ENCODE measurements at regions not wholly inside any gene's neighbourhood (a gene's known extent, or its start where the extent isn't known, plus 50 kb on each side); places are given as distances from the start of the nearest gene placed in this dataset.
A peak's percentile ranks its signal among the peaks of the same experiment; 100 is the strongest.
"Not testable (repeated sequence)": the region's sequence is repeated elsewhere in the genome, so short reads cannot be mapped to it uniquely, and the experiment has no call there.

DNA sequence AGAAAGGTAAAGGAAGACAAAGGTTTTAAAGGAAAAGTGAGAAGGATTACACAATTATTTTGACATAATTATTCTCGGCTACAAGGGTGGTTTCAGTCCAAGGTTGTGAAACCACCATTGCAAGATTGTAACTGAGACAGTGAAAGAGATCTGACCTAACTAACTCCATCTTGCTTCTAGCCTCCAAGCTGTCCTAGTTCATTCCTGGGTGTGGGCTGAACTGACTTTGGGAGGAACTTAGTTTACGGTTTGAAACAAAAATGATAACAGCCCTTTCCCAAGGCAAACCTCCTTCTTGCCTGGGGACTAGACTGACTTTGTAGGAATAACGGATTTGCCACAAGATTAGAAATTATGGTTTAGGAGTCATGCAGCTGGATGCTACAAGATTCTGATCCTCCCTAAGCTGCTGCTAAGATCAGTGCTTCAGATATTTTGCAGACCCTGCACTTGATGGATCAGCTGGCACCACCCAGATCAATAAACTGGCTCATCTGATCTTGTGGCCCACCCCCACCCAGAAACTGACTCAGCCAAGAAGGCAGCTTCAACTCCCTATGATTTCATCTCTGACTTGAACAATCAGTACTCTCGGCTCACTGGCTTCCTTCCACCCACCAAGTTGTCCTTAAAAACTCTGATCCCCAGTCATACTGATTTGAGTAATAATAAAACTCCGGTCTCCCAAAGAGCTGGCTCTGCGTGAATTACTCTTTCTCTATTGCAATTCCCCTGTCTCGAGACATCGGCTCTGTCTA, 57.7 kb upstream of the AADACL2 start:
- no peak for DNase-seq

DNA sequence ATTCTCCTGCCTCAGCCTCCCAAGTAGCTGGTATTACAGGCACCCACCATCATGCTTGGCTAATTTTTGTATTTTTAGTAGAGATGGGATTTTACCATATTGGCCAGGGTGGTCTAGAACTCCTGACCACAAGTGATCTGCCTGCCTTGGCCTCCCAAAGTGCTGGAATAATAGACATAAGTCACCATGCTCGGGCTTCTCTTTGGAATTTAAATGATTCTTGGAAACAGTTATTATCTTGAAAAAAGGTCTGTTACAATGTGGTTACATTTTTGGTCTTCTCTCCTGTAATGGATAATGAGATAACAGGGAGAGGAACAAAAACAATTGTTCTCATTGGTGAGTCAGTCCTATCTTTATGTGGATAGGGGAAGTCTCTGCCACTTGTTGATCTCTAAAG, 59.8 kb upstream of the AADACL2 start:
- no peak for DNase-seq

DNA sequence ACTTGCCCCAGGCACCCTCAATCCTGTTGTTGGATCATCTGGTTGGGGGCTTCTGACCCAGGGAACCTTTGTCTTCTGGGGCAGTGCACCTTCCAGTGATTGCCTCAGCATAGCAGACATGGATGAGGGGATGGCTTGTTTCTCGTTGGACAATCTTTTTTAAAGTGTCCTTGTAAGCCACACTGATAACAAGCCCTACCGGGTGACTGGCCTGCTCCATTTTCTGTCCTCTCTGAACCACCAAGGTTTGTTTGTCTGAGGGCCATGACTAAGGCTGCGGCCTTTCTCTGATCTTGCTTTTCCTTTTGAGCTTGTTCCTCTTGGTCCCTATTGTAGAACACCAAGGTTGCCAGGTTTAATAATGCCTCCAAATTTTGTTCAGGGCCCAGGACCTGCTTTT, 66.0 kb upstream of the AADACL2 start:
- not testable (repeated sequence) for DNase-seq

DNA sequence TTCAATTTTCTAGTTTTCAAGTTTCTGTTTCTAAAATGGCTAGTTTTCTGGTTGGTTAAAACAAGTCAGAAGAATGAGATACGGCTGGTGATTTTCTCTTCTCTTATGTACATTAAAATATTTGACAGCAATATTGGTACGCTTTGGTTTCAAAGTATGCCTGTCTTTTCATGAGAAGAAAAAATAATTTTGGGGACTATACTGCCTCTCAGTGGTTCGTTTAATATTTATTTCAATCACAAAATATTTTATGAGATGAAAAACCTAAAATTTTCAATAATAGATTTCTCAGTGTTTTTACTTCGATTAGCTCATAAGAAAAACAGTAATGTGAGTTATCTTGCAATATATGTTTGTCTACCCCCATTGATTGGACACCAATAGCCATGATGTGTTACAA, 72.8 kb upstream of the AADACL2 start:
- no peak for DNase-seq

DNA sequence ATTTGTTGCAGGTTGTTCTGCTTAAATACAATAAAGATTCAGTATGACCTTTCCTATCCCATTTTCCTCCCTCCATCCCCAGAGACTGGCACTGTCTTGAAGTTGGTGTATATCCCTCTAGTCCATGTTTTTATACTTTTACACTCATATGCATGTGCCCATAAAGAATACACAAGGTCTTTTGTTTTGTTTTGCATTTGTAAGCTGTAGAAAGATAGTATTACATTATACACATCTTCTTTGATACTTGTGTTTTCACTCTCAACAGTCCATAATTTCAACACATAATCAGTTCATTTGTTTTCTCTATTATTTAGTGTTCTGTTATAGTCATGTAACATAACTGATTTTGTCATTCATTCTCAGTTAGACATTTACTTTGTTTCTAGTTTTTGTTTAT, 88.7 kb upstream of the AADACL2 start:
- DNase-seq: no peak

DNA sequence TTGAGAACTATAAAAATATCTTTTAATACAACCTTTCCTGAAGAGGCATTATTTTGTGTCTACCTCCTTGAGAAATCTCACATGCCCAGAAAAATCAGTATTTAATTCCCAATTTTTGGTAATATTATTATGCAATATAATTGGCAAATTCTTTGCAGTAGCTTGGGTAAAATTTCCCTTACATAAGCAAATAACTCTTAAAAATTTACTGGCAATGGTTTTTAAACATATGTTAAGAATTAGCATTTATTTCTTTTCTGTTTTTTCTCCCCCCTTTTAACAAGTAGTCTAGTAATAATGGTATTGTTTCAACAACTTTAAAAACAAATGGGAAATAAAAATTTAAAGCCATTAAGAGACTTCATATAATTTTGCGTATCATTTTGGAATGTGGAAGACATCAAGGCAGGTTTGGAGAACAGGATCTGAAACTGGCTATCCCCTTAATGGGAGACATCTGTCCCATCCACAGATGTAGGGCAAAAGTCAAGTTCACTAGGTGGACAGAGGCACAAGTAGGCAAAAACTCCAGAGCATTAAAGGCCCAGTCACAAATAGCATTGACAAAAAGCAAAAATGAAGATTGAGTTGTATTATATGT, 89.6 kb upstream of the AADACL2 start:
- no peak for DNase-seq

DNA sequence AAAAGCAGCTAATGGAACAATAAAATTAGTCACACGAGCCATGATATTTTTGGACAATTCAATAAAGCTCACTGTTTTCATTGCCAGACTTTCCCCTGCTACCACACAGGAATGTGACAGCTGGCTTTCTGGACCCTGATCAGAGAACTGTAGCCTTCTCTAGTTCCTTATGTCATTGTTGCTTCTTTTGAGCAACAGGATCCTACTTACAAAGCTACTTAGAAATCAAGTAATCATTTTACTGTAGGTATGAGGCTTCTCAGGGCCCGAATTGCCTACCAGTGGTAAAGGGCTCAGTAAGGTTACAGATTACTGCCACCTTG, 94.3 kb upstream of the AADACL2 start:
- DNase-seq: no peak

DNA sequence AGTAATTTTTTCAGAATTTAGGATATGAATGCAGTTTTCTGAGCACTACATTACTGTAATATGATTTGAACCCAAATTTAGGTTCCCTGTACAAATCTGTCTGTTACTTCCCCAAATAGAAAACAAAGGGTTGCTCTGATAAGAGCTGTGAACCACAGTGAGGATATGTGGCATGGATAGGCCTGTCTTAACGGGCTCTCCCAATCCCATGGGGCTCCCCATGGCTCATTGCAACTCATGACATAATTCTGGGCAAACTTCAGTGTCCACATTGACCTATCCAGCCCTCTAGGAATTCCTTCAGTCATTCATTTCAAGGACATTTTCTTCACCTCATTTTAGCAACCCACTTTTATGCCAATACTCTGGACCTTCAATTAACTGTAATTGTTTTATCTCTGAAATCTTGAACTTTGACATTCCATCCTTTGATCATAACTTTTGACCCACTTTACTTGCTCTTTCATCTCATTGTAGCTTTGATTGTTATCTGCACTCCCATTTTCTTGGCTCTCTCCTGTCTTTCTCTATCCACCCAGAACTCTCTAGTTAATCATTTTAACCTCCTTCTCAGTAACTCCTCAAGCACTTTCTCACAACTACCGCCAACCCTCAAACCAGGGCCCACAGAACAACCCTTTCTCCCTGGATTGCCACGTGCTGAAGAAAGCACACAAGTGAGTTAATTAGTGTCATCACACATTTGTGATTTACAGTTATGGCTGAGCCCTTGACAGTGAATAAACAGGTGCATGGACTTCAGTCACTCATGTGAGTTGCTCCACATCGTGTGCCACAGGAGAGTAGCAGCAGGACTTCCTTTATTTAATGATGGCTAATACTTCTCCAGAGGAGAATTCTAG, 94.9 kb upstream of the AADACL2 start:
- no peak for DNase-seq

DNA sequence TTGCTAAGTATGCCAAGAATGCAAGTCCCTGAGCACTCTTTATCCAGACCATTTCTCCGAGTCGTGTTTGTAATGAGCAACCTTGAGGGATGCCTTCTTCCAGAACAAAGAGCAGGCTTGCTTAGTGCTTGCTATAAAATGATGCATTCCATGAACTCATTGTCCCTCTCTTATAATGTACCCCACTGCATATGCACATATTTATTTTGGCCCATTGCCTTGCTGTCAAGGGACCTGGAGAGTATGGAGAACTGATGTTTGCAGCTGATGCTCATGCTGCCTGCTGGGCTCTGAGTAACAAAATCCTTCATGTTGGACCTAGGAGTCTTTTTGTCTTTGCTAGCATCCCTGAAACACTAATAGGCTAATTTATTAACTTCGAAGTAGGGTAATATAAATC, 97.8 kb upstream of the AADACL2 start:
- peak; percentile 2 for DNase-seq

DNA sequence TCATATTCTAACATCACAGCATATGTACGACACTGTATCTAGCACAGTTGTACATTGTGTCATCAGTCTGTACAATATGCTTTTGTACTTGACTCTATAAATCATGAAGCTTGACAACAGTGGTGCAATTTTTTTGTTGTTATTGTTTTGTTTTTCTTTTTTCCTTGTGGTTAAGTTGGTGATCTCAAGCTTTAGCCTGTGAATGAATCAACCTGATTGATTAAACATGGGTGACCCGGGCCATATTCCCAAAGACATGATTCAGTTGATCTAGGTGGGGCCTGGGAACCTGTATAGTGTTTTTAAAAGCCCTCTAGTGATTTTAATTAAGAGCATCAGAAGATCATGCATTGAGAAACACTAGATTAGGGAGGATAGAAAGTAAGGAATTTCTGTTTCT, 101.8 kb upstream of the AADACL2 start:
- DNase-seq: no peak

DNA sequence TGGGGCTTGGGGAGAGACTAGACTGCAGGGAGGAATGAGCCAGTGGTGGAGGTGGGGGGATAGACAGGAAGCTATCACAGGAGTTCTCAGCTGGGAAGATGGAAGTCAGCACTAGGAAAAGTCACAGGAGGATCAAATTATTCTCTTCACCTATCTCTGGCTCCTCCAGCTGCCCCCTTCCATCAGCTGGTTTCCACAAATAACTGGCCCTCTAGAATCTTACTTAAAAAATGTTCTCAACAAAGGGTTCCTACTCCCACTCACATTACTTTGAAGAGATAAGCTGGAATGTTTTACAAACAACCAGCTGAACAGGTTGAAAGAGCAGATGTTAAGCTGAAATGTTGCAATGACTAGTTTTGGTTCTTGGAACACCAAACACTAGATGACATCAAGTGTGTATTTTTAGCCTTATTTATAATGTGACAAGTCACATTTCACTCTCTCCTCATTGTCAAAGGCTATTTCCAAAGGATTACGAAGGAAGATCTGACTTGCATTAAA, 102.7 kb upstream of the AADACL2 start:
- no peak for DNase-seq

DNA sequence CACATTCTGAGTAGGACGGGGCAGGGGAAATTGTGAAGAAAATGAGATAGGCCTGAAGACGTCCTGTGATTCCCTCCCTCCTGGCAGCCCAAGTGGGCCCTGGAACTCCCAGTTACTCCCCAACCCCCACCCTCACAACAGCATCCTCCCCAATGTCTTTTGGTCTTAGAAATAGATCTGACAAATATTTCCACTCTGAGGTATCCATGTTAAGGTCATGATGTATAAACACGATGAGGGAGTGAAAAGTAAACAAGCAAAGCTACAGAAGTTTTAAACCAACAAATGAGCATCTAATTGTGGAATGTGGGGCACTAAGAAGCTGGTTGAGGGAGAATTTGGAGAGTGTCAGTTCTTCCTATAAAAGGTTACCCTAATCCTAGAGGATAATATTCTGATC, 103.7 kb upstream of the AADACL2 start:
- no peak for DNase-seq

DNA sequence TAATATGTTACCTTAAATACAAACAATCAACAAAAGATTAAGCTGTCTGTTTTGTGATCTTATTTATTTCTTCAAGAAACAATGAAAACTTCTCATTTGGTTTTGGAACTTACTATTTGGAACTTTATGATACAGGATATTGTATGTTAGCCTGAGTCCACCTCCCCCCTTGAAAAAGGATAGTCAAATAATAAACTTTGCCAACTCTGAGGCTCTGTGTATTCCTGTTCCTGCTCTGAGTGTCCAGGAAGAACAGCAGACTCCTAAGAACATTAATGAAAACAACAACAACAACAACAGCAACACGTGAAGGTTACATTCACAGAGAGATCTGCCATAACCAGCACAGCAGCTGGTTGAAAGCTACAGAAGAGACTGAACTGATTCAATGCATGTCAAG, 108.1 kb upstream of the AADACL2 start:
- DNase-seq: no peak

DNA sequence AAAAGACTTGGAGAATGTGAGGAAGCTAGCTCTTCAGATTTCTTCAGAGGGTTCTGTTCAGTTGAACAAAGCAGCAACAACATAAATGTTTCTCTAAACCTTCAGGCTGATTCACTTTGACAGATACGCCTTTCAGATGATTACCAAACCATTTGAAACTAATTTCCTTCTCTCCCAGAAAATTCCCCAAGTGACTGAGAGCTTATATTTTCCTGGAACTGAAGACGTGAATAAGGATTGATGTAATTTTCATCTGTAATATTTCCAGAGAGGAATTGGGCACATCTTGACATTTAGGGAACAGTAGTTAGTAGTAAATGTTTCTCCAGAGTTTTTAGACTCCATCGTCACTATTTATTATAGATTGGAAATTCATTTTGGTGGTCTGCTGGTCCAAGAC, 108.6 kb upstream of the AADACL2 start:
- no peak for DNase-seq

DNA sequence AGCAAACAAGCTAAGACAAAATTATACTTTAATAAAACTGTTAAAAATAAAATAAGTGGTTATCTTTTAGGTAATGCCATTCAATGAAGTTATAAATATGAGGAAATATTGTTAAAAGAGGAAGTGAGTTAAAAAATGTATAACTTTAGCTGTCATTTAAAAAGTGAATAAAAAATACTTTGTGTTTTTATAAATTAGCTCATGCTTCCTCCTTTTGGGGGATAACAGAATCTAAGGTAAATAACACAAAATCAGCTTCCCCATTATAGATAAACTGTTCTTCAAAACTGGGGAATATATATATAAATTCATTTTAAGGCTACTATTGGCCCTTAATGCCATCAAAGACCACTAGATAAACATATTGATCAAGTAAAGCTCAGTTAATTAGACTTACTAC, 113.7 kb upstream of the AADACL2 start:
- no peak for DNase-seq

DNA sequence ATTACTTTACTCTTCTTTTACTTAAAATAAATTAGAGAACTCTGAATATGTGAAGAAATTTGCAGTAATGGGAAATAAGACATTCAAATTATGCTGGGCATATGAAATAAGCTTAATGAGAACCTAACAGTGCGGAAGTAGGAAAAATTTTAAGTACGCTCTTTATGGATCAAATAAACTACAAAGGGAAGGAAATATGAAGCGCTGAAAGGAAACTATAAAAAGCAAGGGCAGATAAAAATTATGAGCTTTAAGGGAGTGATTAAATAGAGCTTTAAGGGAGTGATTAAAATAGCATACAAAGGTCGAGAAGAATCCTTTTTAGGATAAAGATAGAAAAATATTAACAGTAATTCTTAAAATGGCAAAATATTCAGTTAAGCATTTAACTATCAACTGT, 118.3 kb upstream of the AADACL2 start:
- no peak for DNase-seq

DNA sequence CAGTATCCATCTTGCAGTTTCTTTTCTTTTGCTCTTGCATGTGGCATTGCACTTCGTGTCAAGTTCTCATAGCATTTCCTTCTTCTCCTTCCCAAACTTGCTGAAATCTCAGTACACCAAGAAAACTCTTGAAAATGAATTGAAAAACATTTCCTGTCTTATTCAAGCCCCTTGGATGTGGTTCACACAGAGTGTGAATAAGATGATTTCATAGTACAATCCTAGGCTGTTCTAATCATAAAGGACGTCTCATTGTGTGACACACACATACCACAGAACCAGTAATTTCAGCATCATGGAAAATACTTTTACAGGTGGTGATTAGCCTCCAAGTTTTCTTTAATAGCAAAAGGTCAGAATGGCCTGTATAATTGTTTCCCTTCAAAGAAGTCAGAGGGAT, 121.6 kb upstream of the AADACL2 start:
- no peak for DNase-seq

DNA sequence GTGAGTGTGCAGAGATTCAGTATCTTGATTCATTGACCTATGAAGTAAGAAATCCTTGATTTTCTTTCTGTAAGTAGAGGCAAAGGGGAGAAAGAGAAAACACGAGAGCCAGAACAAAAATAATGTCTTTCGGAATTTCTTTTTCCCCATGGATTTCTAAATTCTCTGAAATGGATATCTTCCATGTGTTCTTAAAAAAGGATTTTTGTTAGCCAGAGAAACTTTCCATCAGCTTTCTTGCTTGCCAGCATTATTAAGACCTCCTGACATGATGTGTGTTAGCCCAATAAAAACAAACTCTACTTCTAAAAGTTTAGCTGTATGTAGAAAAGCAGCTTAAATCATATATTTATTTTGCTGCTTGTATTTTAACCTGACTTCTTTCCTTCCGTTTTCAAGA, 122.3 kb upstream of the AADACL2 start:
- DNase-seq: no peak

DNA sequence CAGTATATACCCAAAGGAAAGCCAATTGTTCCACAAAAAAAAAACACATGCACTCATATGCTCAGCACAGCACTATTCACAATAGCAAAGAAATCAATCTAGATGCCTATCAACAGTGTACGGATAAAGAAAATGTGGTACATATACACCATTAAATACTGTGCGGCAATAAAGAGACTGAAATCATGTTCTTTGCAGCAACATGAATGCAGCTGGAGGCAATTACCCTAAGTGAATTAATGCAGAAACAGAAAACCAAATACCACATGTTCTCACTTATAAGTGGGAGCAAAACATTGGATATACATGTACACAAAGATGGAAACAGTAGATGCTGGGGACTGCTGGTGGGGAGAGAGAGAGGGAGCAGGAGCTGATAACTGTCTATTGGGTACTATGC, 124.2 kb upstream of the AADACL2 start:
- no peak for DNase-seq

DNA sequence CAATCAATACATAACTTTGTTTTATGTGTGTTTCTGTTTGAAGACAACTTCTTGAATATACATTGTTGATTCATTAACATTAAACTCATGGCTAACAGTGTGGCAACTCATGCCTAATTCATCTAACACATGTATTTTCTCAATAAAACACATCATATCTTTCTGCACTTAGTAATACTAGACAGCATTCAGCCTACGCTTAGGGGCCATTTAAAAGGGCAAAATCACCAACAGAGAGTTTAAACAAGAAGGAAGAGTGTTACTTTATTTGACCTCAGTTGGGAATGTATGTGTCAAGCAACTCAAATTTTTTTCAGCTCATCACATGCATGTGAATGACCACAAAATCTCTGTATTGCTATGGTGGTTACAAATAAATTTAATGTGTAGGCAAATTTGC, 128.8 kb upstream of the AADACL2 start:
- DNase-seq: no peak

DNA sequence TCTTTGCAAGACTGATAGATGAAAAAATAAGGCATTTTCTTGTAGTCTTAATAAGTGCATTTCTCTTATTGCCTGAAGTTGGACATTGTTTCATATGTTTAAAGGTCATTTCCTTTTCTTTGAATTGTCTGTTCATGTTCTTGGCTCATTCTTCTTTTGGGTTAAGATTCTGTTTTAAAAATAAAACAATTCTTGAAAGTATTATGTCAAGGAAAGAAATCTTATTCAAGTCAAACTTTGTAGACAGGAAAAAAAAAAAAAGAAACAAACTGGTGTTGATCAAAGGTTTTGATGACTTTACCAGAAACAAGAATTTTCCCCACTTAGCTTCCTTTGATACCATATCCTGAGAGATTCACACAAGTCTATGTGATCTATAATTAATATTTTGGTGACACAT, 132.9 kb upstream of the AADACL2 start:
- DNase-seq: no peak

DNA sequence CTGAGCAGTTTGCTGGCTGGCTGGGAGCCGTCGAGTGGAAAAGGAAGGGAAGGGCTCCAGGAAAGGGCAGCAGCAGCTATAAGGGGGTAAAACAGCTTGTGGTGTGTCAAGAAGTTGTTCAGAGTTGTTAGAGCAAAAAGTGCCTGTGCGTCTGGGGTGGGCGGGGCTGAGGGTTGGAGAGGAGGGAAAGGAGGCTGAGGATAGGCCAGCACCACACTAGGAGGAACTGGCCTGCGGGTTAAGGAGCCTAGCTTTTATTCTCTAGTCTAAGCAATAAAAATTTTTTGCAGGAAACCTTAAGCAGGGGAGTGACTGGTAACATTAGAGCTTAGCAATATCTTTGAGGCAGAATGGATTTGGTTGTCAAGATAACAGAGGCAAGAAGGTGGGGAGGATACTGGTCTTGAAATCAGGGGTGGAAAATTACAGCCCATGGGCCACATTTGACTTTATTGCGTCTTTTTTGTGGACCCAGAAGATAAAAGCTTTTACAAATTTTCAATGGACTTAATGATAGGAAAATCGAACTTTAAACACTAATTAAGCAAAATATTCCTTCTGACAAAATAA, 134.5 kb upstream of the AADACL2 start:
- no peak for DNase-seq

DNA sequence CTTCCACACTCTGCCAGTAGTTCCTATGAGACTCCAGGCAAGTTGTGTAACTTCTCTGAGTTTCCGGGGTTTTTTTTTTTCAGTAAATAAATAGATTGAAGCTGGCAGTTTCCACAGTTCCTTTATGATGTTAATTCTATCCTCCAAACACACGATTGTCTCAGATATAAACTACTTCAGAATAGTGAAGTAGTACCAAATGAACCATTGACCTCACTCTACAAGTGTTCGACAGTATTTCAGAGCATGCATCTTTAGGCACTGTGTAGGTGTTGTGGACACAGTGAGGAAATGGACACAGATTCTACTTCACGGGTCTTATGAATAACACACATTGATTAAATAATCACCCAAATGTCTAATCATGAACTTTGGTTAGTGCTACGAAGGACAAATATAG, 136.1 kb upstream of the IGSF10 start:
- no peak for DNase-seq

DNA sequence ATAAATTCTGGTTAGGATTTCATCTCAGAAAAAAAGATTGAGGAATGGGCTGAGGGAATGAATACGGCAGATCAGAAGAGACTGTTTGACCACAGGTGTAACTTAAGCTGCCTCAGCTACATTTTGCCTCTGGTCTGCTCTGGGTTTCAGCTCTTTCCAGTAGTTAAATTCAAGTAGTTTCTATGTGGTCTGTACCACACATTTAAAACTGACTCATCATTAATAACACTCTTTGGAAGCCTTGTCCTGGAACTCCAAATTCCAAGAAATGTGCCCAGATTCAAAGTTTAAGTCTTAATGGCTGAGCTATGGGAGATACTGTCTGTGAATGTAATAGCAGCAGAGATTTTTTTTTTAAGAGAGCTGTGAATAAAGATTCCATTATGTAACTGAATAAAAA, 133.1 kb upstream of the IGSF10 start:
- no peak for DNase-seq
